Kidney epithelial cell (primary cell): ENCODE measurements at regions not wholly inside any gene's neighbourhood (a gene's known extent, or its start where the extent isn't known, plus 50 kb on each side); places are given as distances from the start of the nearest gene placed in this dataset.
A peak's percentile ranks its signal among the peaks of the same experiment; 100 is the strongest.

ENCODE experiments used
- DNase-seq: peaks from one replicate; pipeline ENCODE4 v3.0.0-alpha.2; 2010; ENCODE audit warnings: low read depth
- H3K27me3 ChIP-seq: 2 replicates; pipeline ENCODE4 v1.6.0; 2011; ENCODE audit warnings: low read length; ENCODE audit not compliant: control insufficient read depth, insufficient read depth
- H3K36me3 ChIP-seq: 2 replicates; pipeline ENCODE4 v1.5.1; 2011; ENCODE audit warnings: low read length; ENCODE audit not compliant: control insufficient read depth, insufficient read depth
- H3K4me3 ChIP-seq: 2 replicates; pipeline ENCODE4 v1.5.1; 2011; ENCODE audit warnings: low read depth, mild to moderate bottlenecking, control low read depth, low read length
- TF ChIP-seq, protein P1 (sequence below): IDR thresholded peaks from 2 replicates; pipeline ENCODE4 v1.5.1; 2011; ENCODE audit warnings: mild to moderate bottlenecking, moderate library complexity, low read length, control low read depth, inconsistent platforms; ENCODE audit not compliant: insufficient read depth, poor library complexity, severe bottlenecking

DNA sequence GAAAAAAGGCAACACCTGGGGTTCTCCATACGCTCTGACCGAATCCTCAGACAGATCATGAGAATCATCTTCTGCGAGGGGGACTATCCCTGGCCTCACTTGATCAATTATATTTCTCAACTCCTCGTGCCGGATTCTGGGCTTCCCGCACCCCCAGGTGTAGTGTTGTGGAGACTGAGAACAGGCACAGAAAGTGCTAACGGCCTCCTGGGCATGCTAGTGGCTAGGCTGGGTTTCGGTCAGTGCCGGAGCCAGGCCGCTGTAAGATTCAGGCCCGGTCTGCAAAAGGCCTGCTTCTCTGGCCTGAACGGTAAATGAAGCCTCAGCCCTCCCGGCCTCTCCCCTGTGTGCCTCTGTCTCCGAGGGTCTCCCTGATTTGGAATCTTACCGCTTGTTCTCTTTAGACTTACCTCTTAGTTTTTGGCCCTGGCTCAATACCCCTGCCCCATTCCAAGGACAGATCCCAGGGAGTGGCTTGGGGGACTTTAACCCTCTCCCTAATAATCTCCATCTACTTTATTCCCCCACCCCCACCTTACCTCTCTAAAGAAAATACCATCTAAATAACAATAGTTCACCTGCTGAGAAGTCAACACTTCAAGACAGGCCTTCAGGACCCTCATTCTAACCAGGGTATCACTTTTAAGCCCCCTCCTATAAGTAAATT lies 79.0 kb upstream of the MEDAG start:
- H3K27me3 ChIP-seq = no peaks in the 10 kb centered on the region
- H3K4me3 ChIP-seq = no peak overlapping the region
- TF ChIP-seq, protein P1, sequence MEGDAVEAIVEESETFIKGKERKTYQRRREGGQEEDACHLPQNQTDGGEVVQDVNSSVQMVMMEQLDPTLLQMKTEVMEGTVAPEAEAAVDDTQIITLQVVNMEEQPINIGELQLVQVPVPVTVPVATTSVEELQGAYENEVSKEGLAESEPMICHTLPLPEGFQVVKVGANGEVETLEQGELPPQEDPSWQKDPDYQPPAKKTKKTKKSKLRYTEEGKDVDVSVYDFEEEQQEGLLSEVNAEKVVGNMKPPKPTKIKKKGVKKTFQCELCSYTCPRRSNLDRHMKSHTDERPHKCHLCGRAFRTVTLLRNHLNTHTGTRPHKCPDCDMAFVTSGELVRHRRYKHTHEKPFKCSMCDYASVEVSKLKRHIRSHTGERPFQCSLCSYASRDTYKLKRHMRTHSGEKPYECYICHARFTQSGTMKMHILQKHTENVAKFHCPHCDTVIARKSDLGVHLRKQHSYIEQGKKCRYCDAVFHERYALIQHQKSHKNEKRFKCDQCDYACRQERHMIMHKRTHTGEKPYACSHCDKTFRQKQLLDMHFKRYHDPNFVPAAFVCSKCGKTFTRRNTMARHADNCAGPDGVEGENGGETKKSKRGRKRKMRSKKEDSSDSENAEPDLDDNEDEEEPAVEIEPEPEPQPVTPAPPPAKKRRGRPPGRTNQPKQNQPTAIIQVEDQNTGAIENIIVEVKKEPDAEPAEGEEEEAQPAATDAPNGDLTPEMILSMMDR = no peak
- no peaks in the 10 kb centered on the region for H3K36me3 ChIP-seq
- DNase-seq = no peak

GRCh38 chr13:30827578-30827925 lies 78.5 kb upstream of the MEDAG start:
- Histone ChIP-seq H3K36me3 (no peaks in the 10 kb centered on the region), H3K27me3 (no peaks in the 10 kb centered on the region), H3K4me3 (no peak overlapping the region)
- DNase-seq = no peak
- TF ChIP-seq, protein P1 = no peak

GRCh38 chr13:30829145-30829832 lies 76.8 kb upstream of the MEDAG start:
- no peaks in the 10 kb centered on the region for H3K27me3 ChIP-seq
- H3K36me3 ChIP-seq = no peaks in the 10 kb centered on the region
- TF ChIP-seq, protein P1 = no peak
- peak; percentile 81 for DNase-seq
- no peak overlapping the region for H3K4me3 ChIP-seq

DNA sequence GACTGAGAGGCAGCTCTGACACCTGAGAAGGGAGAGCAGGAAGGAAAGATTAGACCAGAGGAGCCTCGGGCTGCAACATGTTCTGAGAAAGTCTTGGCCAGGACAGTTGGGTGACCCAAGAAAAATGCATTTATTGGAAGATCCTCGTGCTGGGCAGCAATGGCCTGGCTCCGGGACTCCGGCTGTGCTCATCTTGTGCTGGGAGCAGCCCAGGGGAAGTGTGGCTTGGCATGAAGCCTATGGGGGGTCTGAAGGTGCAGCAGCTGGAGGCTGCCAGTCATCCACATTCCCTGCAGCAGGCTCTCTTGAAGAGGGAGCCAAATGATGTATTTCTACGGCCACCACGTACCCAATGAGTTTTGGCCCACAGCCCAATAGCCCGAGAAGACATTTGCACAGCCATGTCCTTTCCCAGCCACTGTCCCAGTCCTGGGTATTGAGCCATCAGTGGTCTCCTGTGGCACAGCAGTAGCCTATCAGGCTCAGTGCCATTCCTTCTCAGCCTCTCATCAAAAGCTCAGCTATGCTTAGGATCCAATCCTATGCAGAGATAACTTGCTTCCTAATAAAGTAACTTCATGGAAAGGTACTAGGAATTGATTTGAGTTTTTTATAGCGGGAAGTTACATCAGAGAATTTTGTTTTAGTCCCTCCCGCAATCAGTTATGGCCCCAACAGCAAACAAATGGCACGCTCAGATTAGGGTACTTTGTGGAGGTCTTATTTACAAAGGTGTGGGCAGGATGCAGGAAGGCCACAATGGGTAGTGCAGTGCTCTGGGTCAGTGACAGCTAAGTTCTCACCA lies 76.0 kb upstream of the MEDAG start:
- Histone ChIP-seq H3K36me3 (no peaks in the 10 kb centered on the region), H3K27me3 (no peaks in the 10 kb centered on the region), H3K4me3 (no peak overlapping the region)
- TF ChIP-seq, protein P1 = no peak
- DNase-seq = no peak

GRCh38 chr13:30830638-30830965 lies 75.5 kb upstream of the MEDAG start:
- no peak overlapping the region for H3K4me3 ChIP-seq
- H3K27me3 ChIP-seq = no peaks in the 10 kb centered on the region
- H3K36me3 ChIP-seq = no peaks in the 10 kb centered on the region
- DNase-seq = no peak
- TF ChIP-seq, protein P1 = no peak
